AG04450 (cell line): ENCODE measurements at regions not wholly inside any gene's neighbourhood (a gene's known extent, or its start where the extent isn't known, plus 50 kb on each side); places are given as distances from the start of the nearest gene placed in this dataset.

ENCODE experiments used
- CTCF ChIA-PET: fragments of 300-600, 350-600 bp; formaldehyde crosslinking; extraction: SDS; loops from one replicate; lab custom pipeline; 2022; ENCODE audit warnings: antibody characterized with exemption, inconsistent platforms; lab: Charles Lee
- POLR2A ChIA-PET: fragments of 350-600 bp; formaldehyde crosslinking; extraction: SDS; loops from one replicate; lab custom pipeline; 2021; ENCODE audit warnings: antibody characterized with exemption, inconsistent platforms; lab: Yijun Ruan, JAX
- DNase-seq: peaks from one replicate; pipeline ENCODE4 v3.0.0-alpha.2; 2011; ENCODE audit warnings: low read depth, low spot score
- H3K27ac ChIP-seq: one replicate; pipeline ENCODE4 v1.5.1; 2012; ENCODE audit warnings: low read depth, low read length, control low read depth
- H3K27me3 ChIP-seq: one replicate; pipeline ENCODE4 v1.6.0; 2012; ENCODE audit warnings: low read length; ENCODE audit not compliant: control insufficient read depth, insufficient read depth
- H3K4me3 ChIP-seq: 2 replicates; pipeline ENCODE4 v1.5.1; 2011; ENCODE audit warnings: mild to moderate bottlenecking, low read depth, low read length, control low read depth
- H3K9me3 ChIP-seq: 2 replicates; pipeline ENCODE4 v1.5.1; 2012; ENCODE audit warnings: low read length; ENCODE audit not compliant: control insufficient read depth, insufficient read depth
- TF ChIP-seq, protein P1 (sequence below): IDR thresholded peaks from 2 replicates; pipeline ENCODE4 v1.5.1; 2011; ENCODE audit warnings: low read depth, low read length, control low read depth, inconsistent platforms

DNA sequence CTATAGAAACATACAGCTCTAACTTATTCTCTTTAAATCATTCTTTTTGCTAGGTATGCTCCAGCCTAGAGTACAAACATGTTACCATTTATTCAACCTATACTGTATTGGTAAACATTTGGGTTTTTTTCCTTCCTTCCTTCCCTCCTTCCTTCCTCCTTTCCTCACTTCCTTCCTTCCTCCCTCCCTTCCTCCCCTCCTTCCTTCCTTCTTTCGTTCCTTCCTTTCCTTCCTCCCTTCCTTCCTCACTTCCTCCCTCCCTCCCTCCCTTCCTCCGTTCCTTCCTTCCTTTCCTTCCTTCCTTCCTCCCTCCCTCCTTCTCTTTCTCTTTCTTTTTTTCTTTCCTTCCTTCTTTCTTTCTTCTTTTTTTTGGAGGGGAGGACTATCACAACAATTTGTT lies 286.7 kb upstream of the PRKCQ start:
- no peaks in the 10 kb centered on the region for H3K9me3 ChIP-seq
- CTCF ChIA-PET = no interaction called here
- no peak overlapping the region for H3K27ac ChIP-seq
- no peak overlapping the region for H3K4me3 ChIP-seq
- DNase-seq = no peak
- POLR2A ChIA-PET = no interaction called here
- TF ChIP-seq, protein P1, sequence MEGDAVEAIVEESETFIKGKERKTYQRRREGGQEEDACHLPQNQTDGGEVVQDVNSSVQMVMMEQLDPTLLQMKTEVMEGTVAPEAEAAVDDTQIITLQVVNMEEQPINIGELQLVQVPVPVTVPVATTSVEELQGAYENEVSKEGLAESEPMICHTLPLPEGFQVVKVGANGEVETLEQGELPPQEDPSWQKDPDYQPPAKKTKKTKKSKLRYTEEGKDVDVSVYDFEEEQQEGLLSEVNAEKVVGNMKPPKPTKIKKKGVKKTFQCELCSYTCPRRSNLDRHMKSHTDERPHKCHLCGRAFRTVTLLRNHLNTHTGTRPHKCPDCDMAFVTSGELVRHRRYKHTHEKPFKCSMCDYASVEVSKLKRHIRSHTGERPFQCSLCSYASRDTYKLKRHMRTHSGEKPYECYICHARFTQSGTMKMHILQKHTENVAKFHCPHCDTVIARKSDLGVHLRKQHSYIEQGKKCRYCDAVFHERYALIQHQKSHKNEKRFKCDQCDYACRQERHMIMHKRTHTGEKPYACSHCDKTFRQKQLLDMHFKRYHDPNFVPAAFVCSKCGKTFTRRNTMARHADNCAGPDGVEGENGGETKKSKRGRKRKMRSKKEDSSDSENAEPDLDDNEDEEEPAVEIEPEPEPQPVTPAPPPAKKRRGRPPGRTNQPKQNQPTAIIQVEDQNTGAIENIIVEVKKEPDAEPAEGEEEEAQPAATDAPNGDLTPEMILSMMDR = no peak
- H3K27me3 ChIP-seq = peaks cover 2% of the 10 kb centered on the region

DNA sequence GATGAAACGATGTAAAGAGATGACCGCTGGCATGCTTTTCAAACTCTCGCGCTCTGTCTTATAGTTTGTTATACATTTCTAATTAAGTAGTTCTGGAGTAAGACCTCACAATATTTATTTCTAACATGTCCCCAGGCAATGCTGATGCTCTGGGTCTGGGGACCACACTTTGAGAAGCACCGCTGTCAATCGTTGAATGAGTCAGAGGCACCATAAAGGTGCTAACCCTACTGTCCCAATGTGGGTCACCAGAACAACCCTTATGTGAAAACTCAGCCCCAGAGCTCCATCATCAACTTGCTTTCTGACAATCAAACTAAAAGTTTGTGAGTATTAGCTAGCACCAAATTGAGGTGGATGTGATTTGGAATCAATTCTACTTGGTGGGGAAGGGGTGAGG lies 284.1 kb upstream of the PRKCQ start:
- TF ChIP-seq, protein P1 = no peak
- Histone ChIP-seq H3K27me3 (peaks cover 2% of the 10 kb centered on the region), H3K9me3 (no peaks in the 10 kb centered on the region), H3K27ac (no peak overlapping the region), H3K4me3 (no peak overlapping the region)
- CTCF ChIA-PET = no interaction called here
- POLR2A ChIA-PET = no interaction called here
- no peak for DNase-seq

- TF ChIP-seq, protein P1 = no peak
- CTCF ChIA-PET = no interaction called here
- Histone ChIP-seq H3K9me3 (no peaks in the 10 kb centered on the region), H3K27me3 (peaks cover 2% of the 10 kb centered on the region), H3K4me3 (no peak overlapping the region), H3K27ac (no peak overlapping the region)
- DNase-seq = no peak
- POLR2A ChIA-PET = no interaction called here
These were observed 283.3 kb upstream of the PRKCQ start for GRCh38 chr10:6863381-6863780.

GRCh38 chr10:6850452-6850851 lies 270.4 kb upstream of the PRKCQ start:
- H3K4me3 ChIP-seq = no peak overlapping the region
- ChIA-PET POLR2A (no interaction called here), CTCF (no interaction called here)
- DNase-seq = no peak
- H3K27ac ChIP-seq = no peak overlapping the region
- H3K27me3 ChIP-seq = no peaks in the 10 kb centered on the region
- TF ChIP-seq, protein P1 = no peak
- no peaks in the 10 kb centered on the region for H3K9me3 ChIP-seq

DNA sequence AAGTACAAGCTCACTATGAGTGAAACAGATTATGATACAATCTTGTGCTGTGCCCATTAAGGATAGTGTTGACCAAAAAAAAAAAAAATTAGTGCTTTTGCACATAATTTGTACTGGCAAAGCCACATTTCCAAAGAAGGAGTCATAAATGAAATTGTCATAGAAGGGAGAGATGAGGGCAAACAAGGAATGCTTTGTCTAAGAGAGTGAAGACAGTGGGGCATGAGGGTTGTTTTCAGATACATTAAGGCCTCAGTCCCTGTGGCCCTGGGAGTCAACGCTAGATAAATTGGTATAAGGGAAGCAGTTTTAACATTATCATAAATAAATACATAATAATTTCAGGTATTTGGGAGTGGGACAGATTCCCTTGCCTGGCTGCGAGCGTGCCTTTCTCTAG lies 267.5 kb upstream of the PRKCQ start:
- no peak for DNase-seq
- Histone ChIP-seq H3K27ac (no peak overlapping the region), H3K9me3 (no peaks in the 10 kb centered on the region), H3K27me3 (no peaks in the 10 kb centered on the region), H3K4me3 (no peak overlapping the region)
- CTCF ChIA-PET = no interaction called here
- TF ChIP-seq, protein P1 = no peak
- POLR2A ChIA-PET = no interaction called here
